Stimulated activated CD4-positive, alpha-beta T cell treated with anti-CD3 and anti-CD28 coated beads, Interleukin-1b, Interleukin-23, amount 100 ng/mL, for 1 hour (primary cell): ENCODE measurements at regions not wholly inside any gene's neighbourhood (a gene's known extent, or its start where the extent isn't known, plus 50 kb on each side); places are given as distances from the start of the nearest gene placed in this dataset.

Source experiments
- DNase-seq, 2 donors: peaks; one replicate each; pipeline ENCODE4 v3.0.0-alpha.2; 2020; ENCODE audit warnings: low read depth in 2 of 2

- no peak for DNase-seq
These were observed 710.6 kb upstream of the ID2 start for GRCh38 chr2:7971248-7971647.

- DNase-seq: no peak
These were observed 710.0 kb upstream of the ID2 start for GRCh38 chr2:7971841-7972240.

- DNase-seq: no peak
These were observed 709.2 kb upstream of the ID2 start for GRCh38 chr2:7972670-7973069.

GRCh38 chr2:7973801-7974480 is 707.9 kb upstream of the ID2 start:
- DNase-seq: no peak

GRCh38 chr2:7974936-7975335 is 706.9 kb upstream of the ID2 start:
- DNase-seq: no peak

- no peak for DNase-seq
These were observed 705.6 kb upstream of the ID2 start for GRCh38 chr2:7976206-7976605.

GRCh38 chr2:7977981-7978380 is 703.9 kb upstream of the ID2 start:
- no peak for DNase-seq

GRCh38 chr2:7982054-7982453 is 699.8 kb upstream of the ID2 start:
- no peak for DNase-seq

GRCh38 chr2:7983451-7983850 is 698.4 kb upstream of the ID2 start:
- DNase-seq: no peak

- no peak for DNase-seq
These were observed 697.9 kb upstream of the ID2 start for GRCh38 chr2:7983912-7984311.

- DNase-seq: no peak
These were observed 697.0 kb upstream of the ID2 start for GRCh38 chr2:7984693-7985353.

- no peak for DNase-seq
These were observed 695.4 kb upstream of the ID2 start for GRCh38 chr2:7986431-7986830.

GRCh38 chr2:7987992-7988391 is 693.9 kb upstream of the ID2 start:
- DNase-seq: no peak

GRCh38 chr2:7988440-7988839 is 693.4 kb upstream of the ID2 start:
- DNase-seq: no peak

GRCh38 chr2:7989823-7990222 is 692.0 kb upstream of the ID2 start:
- DNase-seq: no peak

- no peak for DNase-seq
These were observed 688.9 kb upstream of the ID2 start for GRCh38 chr2:7992612-7993602.

- no peak for DNase-seq
These were observed 687.4 kb upstream of the ID2 start for GRCh38 chr2:7994397-7994951.

GRCh38 chr2:7997279-7997678 is 684.6 kb upstream of the ID2 start:
- DNase-seq: no peak

GRCh38 chr2:7999683-8000476 is 682.0 kb upstream of the ID2 start:
- DNase-seq: no peak

GRCh38 chr2:8000870-8001269 is 681.0 kb upstream of the ID2 start:
- DNase-seq: no peak

- DNase-seq: no peak
These were observed 679.0 kb upstream of the ID2 start for GRCh38 chr2:8002765-8003393.
